Tibial nerve (tissue), 3 donors: ENCODE measurements at regions not wholly inside any gene's neighbourhood (a gene's known extent, or its start where the extent isn't known, plus 50 kb on each side); places are given as distances from the start of the nearest gene placed in this dataset.

ENCODE experiments used
- CTCF ChIP-seq, 5 experiments: fragments of 200-600 bp in 3 of 5; fragments of 450-650 bp in 2 of 5; sonication (generic) in 3 of 5; IDR thresholded peaks; one replicate each; pipeline ENCODE4 v1.5.1; 2016 to 2019; ENCODE audit warnings: antibody characterized with exemption in 5 of 5, mild to moderate bottlenecking in 3 of 5, moderate library complexity in 2 of 5
- POLR2A ChIP-seq, 2 donors: fragments of 450-650 bp; IDR thresholded peaks; one replicate each; pipeline ENCODE4 v1.6.1; 2017; ENCODE audit warnings: antibody characterized with exemption in 2 of 2, mild to moderate bottlenecking in 2 of 2, moderate library complexity in 2 of 2

GRCh38 chr9:86613943-86614342, 259.7 kb upstream of the TUT7 start:
- no peak for TF ChIP-seq POLR2A (IDR thresholded peaks at IDR 0.05)
- no peak for TF ChIP-seq CTCF (IDR thresholded peaks at IDR 0.05)
